ENCODE measurements at regions not wholly inside any gene's neighbourhood (a gene's known extent, or its start where the extent isn't known, plus 50 kb on each side); places are given as distances from the start of the nearest gene placed in this dataset.

DNA sequence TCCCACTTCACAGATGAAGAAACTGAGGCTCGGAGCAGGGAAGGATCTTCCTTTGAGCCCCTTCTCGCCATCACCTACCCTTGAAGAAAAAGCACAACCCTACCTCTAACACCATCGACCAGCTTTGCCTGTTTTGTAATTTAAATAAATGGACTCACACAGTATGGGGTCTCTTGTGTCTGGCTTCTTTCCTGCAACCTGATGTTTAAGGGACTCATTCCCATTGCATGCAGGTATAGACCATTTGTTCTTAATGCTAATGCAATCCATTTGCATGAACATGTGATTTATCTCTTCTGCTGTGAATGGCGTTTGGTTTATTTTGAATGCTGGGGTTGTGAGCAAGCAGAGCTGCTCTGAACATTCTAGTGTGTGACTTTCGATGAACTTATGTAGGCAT, 150.8 kb upstream of the FOXF1 start:
- Histone ChIP-seq H3K4me1 (ENCODE audit: control insufficient read depth, insufficient read depth, low read length, unreplicated experiment) (no peaks in the 10 kb centered on the region), H3K27me3 (ENCODE audit: insufficient read depth, low read length) (peaks cover 33% of the 10 kb centered on the region), H3K36me3 (ENCODE audit: insufficient read depth, low read length) (no peaks in the 10 kb centered on the region), H3K27ac (ENCODE audit: low read depth, low read length) (no peak overlapping the region), H3K4me3 (ENCODE audit: low read depth, low read length) (no peak overlapping the region), H3K79me2 (ENCODE audit: control insufficient read depth, insufficient read depth, low read length, unreplicated experiment) (no peaks in the 10 kb centered on the region), H2AFZ (ENCODE audit: low read length, unreplicated experiment) (no peak overlapping the region)

DNA sequence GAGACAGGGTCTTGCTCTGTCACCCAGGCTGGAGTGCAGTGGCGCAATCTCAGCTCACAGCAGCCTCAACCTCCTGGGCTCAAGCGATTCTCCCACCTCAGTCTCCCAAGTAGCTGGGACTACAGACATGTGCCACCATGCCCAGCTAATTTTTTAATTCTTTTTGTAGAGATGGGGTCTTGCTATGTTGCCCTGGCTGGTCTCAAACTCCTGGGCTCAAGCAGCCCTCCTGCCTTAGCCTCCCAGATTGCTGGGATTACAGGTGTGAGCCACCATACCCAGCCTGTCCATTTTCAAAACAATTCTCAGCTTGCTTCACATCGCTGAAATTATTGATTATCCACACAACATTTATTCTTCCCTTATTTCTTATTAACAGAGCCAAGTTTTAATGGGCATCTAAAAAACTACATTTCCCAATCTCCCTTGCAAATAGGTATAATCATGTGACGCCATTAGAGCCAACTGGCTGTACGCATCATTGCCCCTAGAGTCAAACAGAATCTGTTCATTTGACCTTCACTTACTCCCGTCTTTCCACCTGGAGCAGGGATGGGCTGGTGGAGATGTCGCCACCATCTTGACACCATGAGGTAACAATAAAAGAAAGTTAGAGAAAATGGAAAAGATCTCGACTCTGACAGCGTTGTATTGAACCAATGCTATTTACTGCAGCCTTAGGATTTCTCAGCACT, 148.0 kb upstream of the FOXF1 start:
- H3K36me3 ChIP-seq (ENCODE audit: insufficient read depth, low read length) = no peaks in the 10 kb centered on the region
- no peaks in the 10 kb centered on the region for H3K79me2 ChIP-seq (ENCODE audit: control insufficient read depth, insufficient read depth, low read length, unreplicated experiment)
- no peaks in the 10 kb centered on the region for H3K4me1 ChIP-seq (ENCODE audit: control insufficient read depth, insufficient read depth, low read length, unreplicated experiment)
- peaks cover 31% of the 10 kb centered on the region for H3K27me3 ChIP-seq (ENCODE audit: insufficient read depth, low read length)
- H2AFZ ChIP-seq (ENCODE audit: low read length, unreplicated experiment) = no peak overlapping the region
- no peak overlapping the region for H3K4me3 ChIP-seq (ENCODE audit: low read depth, low read length)
- peak overlapping the region; percentile 9; the same call in 1 of the 2 replicates for H3K27ac ChIP-seq (ENCODE audit: low read depth, low read length)

- no peak overlapping the region for H2AFZ ChIP-seq (ENCODE audit: low read length, unreplicated experiment)
These were observed 147.3 kb upstream of the FOXF1 start for GRCh38 chr16:86363057-86363490.

DNA sequence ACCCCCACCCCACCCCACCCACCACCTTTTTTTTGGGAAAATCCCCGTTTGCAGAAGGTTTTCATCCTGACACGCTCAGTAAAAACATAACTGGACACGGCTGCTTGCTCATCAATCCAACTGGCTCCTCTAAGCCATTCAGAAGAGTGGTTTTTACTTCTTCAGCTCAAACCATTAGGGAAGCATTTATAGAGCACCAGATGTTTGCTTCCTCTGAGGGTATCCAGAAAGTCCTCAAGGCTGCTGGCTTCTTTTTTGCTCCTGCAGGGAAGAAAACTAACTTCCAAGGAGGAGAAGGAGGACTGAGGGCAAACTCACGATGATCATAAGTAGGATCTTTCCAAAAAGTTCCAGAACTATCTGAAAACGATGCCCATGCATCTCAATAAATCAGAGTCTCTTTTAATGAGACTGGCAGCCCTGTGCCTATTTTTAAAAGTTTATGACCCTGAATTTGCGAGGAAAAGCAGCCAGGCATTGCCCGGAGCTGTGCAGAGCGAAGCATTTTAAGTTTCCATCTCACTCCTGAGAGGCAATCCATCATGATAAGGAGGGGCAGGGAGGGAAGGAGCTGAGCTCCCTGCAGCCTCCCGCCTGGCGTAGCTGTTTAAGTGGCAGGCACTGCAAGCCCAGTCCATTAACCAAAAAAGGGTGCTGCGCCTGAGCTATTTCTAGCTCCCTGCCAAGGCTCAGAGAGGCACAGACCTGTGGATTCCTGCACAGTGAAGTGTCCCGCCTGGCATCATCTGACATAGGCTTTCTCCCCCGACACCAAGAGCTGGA, 146.3 kb upstream of the FOXF1 start:
- H3K4me3 ChIP-seq (ENCODE audit: low read depth, low read length) = no peak overlapping the region
- no peak overlapping the region for H2AFZ ChIP-seq (ENCODE audit: low read length, unreplicated experiment)
- no peak overlapping the region for H3K27ac ChIP-seq (ENCODE audit: low read depth, low read length)
- no peaks in the 10 kb centered on the region for H3K4me1 ChIP-seq (ENCODE audit: control insufficient read depth, insufficient read depth, low read length, unreplicated experiment)
- H3K36me3 ChIP-seq (ENCODE audit: insufficient read depth, low read length) = no peaks in the 10 kb centered on the region
- no peaks in the 10 kb centered on the region for H3K79me2 ChIP-seq (ENCODE audit: control insufficient read depth, insufficient read depth, low read length, unreplicated experiment)
- H3K27me3 ChIP-seq (ENCODE audit: insufficient read depth, low read length) = peaks cover 24% of the 10 kb centered on the region

More at GRCh38 chr16:86363057-86363490, 147.3 kb upstream of the FOXF1 start:
- peak overlapping the region; percentile 9; the same call in 1 of the 2 replicates for H3K27ac ChIP-seq (ENCODE audit: low read depth, low read length)
- H3K36me3 ChIP-seq (ENCODE audit: insufficient read depth, low read length) = no peaks in the 10 kb centered on the region
- H3K4me1 ChIP-seq (ENCODE audit: control insufficient read depth, insufficient read depth, low read length, unreplicated experiment) = no peaks in the 10 kb centered on the region
- H3K4me3 ChIP-seq (ENCODE audit: low read depth, low read length) = no peak overlapping the region
- peaks cover 32% of the 10 kb centered on the region for H3K27me3 ChIP-seq (ENCODE audit: insufficient read depth, low read length)
- no peaks in the 10 kb centered on the region for H3K79me2 ChIP-seq (ENCODE audit: control insufficient read depth, insufficient read depth, low read length, unreplicated experiment)

DNA sequence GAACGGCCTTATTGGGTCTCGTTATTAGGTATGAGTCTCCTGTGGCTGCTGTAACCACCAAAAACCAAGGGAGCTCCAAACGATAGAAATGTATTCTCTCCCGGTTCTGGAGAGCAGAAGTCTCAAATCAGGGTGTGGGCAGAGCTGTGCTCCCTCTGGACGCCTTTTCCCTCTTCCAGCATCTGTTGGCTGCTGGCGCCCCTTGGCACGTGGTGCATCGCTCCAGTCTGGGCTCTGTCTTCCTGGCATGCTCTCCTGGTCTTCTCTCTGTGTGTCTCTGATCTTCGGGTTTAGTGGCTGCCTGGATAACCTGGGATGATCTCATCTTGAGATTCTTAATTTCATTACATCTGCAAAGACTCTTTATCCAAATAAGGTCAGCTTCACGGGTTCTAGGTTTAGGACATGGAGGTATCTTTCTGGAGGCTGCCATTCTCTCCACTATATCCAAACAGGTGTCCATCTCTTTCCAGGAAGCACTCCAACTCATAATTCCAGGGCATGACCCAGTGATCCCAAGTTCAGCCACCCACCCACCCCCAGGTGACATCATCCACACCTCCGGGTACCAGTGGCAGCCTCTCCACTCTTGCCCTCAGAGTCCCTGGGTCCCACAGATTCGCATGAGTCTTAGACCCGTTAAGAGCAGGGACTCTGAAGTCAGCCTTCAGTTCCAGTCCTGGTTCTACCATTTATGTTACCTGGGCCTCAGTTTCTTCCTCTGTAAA, 145.5 kb upstream of the FOXF1 start:
- H3K36me3 ChIP-seq (ENCODE audit: insufficient read depth, low read length) = no peaks in the 10 kb centered on the region
- no peak overlapping the region for H2AFZ ChIP-seq (ENCODE audit: low read length, unreplicated experiment)
- H3K27me3 ChIP-seq (ENCODE audit: insufficient read depth, low read length) = peaks cover 17% of the 10 kb centered on the region
- no peak overlapping the region for H3K4me3 ChIP-seq (ENCODE audit: low read depth, low read length)
- H3K4me1 ChIP-seq (ENCODE audit: control insufficient read depth, insufficient read depth, low read length, unreplicated experiment) = no peaks in the 10 kb centered on the region
- H3K79me2 ChIP-seq (ENCODE audit: control insufficient read depth, insufficient read depth, low read length, unreplicated experiment) = no peaks in the 10 kb centered on the region
- H3K27ac ChIP-seq (ENCODE audit: low read depth, low read length) = no peak overlapping the region

DNA sequence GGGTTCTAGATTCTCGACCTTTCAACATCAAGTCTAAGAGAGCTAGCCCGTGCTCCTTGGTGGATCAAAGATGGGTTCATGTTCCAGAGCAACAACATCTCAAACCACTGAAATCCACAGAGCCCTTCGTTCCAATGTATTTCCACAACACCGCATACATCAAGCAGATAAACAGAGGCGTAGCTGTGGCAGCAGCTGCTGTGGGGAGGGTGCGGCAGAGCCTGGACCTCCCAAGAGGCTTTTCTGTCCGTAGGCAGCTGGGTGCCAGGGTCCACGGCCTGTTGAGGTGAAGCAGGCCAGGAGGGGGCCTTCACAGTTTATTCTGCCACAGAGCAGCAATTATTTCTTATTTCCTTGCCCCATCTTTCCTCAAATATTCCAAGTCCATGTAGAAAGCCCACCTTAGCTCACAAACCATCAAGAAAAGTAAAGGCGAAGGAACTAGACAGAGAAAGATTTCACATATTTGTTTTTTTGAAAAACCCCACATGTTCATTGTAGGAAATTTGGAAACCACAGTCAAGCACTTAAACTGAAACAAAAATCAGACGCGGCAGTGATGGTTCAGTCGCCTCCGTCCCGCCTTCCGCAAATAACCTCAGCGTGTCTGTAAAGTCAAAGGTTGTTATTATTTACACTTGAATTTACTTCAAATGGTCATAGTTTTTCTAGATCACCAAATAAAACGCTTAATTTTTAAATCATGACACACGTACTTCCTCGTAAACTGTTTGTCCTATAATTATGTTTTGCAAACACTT, 144.6 kb upstream of the FOXF1 start:
- H3K79me2 ChIP-seq (ENCODE audit: control insufficient read depth, insufficient read depth, low read length, unreplicated experiment) = no peaks in the 10 kb centered on the region
- H3K27me3 ChIP-seq (ENCODE audit: insufficient read depth, low read length) = peaks cover 11% of the 10 kb centered on the region
- H3K4me1 ChIP-seq (ENCODE audit: control insufficient read depth, insufficient read depth, low read length, unreplicated experiment) = no peaks in the 10 kb centered on the region
- H3K27ac ChIP-seq (ENCODE audit: low read depth, low read length) = no peak overlapping the region
- H2AFZ ChIP-seq (ENCODE audit: low read length, unreplicated experiment) = no peak overlapping the region
- no peak overlapping the region for H3K4me3 ChIP-seq (ENCODE audit: low read depth, low read length)
- H3K36me3 ChIP-seq (ENCODE audit: insufficient read depth, low read length) = no peaks in the 10 kb centered on the region

DNA sequence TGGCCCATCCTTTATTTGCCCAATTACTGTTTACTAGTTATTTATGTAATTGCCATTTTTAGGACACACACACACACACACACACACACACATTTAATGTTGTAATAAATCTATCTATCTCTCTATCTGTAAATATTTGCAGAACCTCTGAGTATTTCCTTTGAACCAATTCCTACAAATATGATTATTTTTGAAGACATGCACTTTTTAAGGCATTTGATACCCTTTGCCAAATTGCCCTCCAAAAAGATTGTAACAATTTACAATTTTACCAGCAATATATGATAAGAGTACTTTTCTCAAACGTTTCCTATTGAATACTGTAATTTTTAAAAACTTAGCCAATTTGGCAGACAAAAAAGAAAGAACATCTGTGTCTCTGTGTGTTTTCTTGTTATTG, 143.8 kb upstream of the FOXF1 start:
- Histone ChIP-seq H3K79me2 (ENCODE audit: control insufficient read depth, insufficient read depth, low read length, unreplicated experiment) (no peaks in the 10 kb centered on the region), H3K36me3 (ENCODE audit: insufficient read depth, low read length) (no peaks in the 10 kb centered on the region), H3K27me3 (ENCODE audit: insufficient read depth, low read length) (peaks cover 11% of the 10 kb centered on the region; the same call in 1 of the 2 replicates), H3K27ac (ENCODE audit: low read depth, low read length) (no peak overlapping the region), H3K4me3 (ENCODE audit: low read depth, low read length) (no peak overlapping the region), H3K4me1 (ENCODE audit: control insufficient read depth, insufficient read depth, low read length, unreplicated experiment) (no peaks in the 10 kb centered on the region), H2AFZ (ENCODE audit: low read length, unreplicated experiment) (no peak overlapping the region)

- Histone ChIP-seq H3K4me3 (ENCODE audit: low read depth, low read length) (no peak overlapping the region), H3K4me1 (ENCODE audit: control insufficient read depth, insufficient read depth, low read length, unreplicated experiment) (no peaks in the 10 kb centered on the region), H3K36me3 (ENCODE audit: insufficient read depth, low read length) (no peaks in the 10 kb centered on the region), H3K27me3 (ENCODE audit: insufficient read depth, low read length) (peaks cover 11% of the 10 kb centered on the region; the same call in 1 of the 2 replicates), H3K27ac (ENCODE audit: low read depth, low read length) (no peak overlapping the region), H3K79me2 (ENCODE audit: control insufficient read depth, insufficient read depth, low read length, unreplicated experiment) (no peaks in the 10 kb centered on the region), H2AFZ (ENCODE audit: low read length, unreplicated experiment) (no peak overlapping the region)
These were observed 142.8 kb upstream of the FOXF1 start for GRCh38 chr16:86367291-86368072.

GRCh38 chr16:86368261-86368660, 142.1 kb upstream of the FOXF1 start:
- Histone ChIP-seq H2AFZ (ENCODE audit: low read length, unreplicated experiment) (no peak overlapping the region), H3K36me3 (ENCODE audit: insufficient read depth, low read length) (no peaks in the 10 kb centered on the region), H3K79me2 (ENCODE audit: control insufficient read depth, insufficient read depth, low read length, unreplicated experiment) (no peaks in the 10 kb centered on the region), H3K27ac (ENCODE audit: low read depth, low read length) (no peak overlapping the region), H3K4me3 (ENCODE audit: low read depth, low read length) (no peak overlapping the region), H3K4me1 (ENCODE audit: control insufficient read depth, insufficient read depth, low read length, unreplicated experiment) (no peaks in the 10 kb centered on the region), H3K27me3 (ENCODE audit: insufficient read depth, low read length) (peaks cover 11% of the 10 kb centered on the region; the same call in 1 of the 2 replicates)
